CD14-positive monocyte (primary cell): ENCODE measurements at regions not wholly inside any gene's neighbourhood (a gene's known extent, or its start where the extent isn't known, plus 50 kb on each side); places are given as distances from the start of the nearest gene placed in this dataset.

ENCODE experiments used
- DNase-seq, 3 donors: peaks; one replicate each; pipeline ENCODE4 v3.0.0-alpha.2; 2011 to 2022
- H2AFZ ChIP-seq: 2 replicates; pipeline ENCODE4 v1.6.0; 2012; ENCODE audit warnings: mild to moderate bottlenecking, low read depth, low read length, inconsistent platforms; ENCODE audit not compliant: insufficient read depth, poor library complexity, severe bottlenecking
- H3K27ac ChIP-seq, 2 donors: 1 replicate in 1 of 2; 2 replicates in 1 of 2; pipeline ENCODE4 v1.5.1; 2012 to 2013; ENCODE audit warnings: low read length in 2 of 2, control low read depth in 1 of 2, inconsistent platforms in 1 of 2, low read depth in 1 of 2, mild to moderate bottlenecking in 1 of 2
- H3K27me3 ChIP-seq, 2 donors: one replicate each; pipeline versions ENCODE4 v1.6.0 to v1.6.1; 2011 to 2013; ENCODE audit warnings: low read length in 2 of 2; ENCODE audit not compliant: control insufficient read depth in 2 of 2, insufficient read depth in 2 of 2
- H3K36me3 ChIP-seq, 2 donors: replicated peaks in 1 of 2; 1 replicate in 1 of 2; 2 replicates in 1 of 2; pipeline versions ENCODE4 v1.5.1 to v1.6.1; 2012 to 2013; ENCODE audit warnings: low read length in 2 of 2, control low read depth in 1 of 2, inconsistent platforms in 1 of 2, mild to moderate bottlenecking in 1 of 2; ENCODE audit not compliant: insufficient read depth in 2 of 2, control insufficient read depth in 1 of 2
- H3K4me1 ChIP-seq, 2 donors: 1 replicate in 1 of 2; 2 replicates in 1 of 2; pipeline versions ENCODE4 v1.5.1 to v1.6.1; 2012 to 2013; ENCODE audit warnings: low read length in 2 of 2, control low read depth in 1 of 2, inconsistent platforms in 1 of 2, mild to moderate bottlenecking in 1 of 2, moderate library complexity in 1 of 2; ENCODE audit not compliant: insufficient read depth in 2 of 2, control insufficient read depth in 1 of 2
- H3K4me2 ChIP-seq: replicated peaks from 2 replicates; pipeline ENCODE3; 2012; ENCODE audit warnings: low read length, moderate library complexity, mild to moderate bottlenecking; ENCODE audit not compliant: poor library complexity, severe bottlenecking; ENCODE audit errors: extremely low read depth
- H3K4me3 ChIP-seq, 3 experiments: fragments of 200-600 bp in 1 of 3; sonication (generic) in 1 of 3; replicated peaks in 1 of 3; 1 replicate in 2 of 3; 2 replicates in 1 of 3; pipeline ENCODE4 v1.5.1; 2011 to 2013; ENCODE audit warnings: low read length in 3 of 3, mild to moderate bottlenecking in 3 of 3, control low read depth in 2 of 3, low read depth in 2 of 3, inconsistent platforms in 1 of 3, moderate library complexity in 1 of 3
- H3K79me2 ChIP-seq: 2 replicates; pipeline ENCODE4 v1.6.0; 2012; ENCODE audit warnings: mild to moderate bottlenecking, control low read depth, inconsistent platforms, low read length, moderate library complexity; ENCODE audit not compliant: insufficient read depth
- H3K9ac ChIP-seq: 2 replicates; pipeline ENCODE4 v1.6.0; 2017; ENCODE audit warnings: low read length, mild to moderate bottlenecking; ENCODE audit not compliant: insufficient read depth, poor library complexity, severe bottlenecking
- H3K9me3 ChIP-seq, 2 donors: replicated peaks in 1 of 2; 1 replicate in 1 of 2; 2 replicates in 1 of 2; pipeline versions ENCODE4 v1.5.1 to v1.6.1; 2012 to 2013; ENCODE audit warnings: low read length in 2 of 2, control low read depth in 1 of 2; ENCODE audit not compliant: control insufficient read depth in 1 of 2, insufficient read depth in 1 of 2
- H4K20me1 ChIP-seq: 2 replicates; pipeline ENCODE4 v1.6.0; 2012; ENCODE audit warnings: mild to moderate bottlenecking, low read length, control low read depth, moderate library complexity; ENCODE audit not compliant: insufficient read depth
- H3K27ac Mint-ChIP-seq, 7 donors: one replicate each; pipeline ENCODE4 v1.8.0; 2020; ENCODE audit warnings: mild to moderate bottlenecking in 7 of 7, mixed read lengths in 7 of 7, moderate library complexity in 6 of 7, inconsistent platforms in 2 of 7
- H3K27me3 Mint-ChIP-seq, 3 donors: one replicate each; pipeline ENCODE4 v1.8.0; 2021 to 2022; ENCODE audit warnings: low read depth in 3 of 3, mild to moderate bottlenecking in 3 of 3, mixed read lengths in 3 of 3, moderate library complexity in 3 of 3, inconsistent platforms in 1 of 3
- H3K36me3 Mint-ChIP-seq, 2 donors: one replicate each; pipeline ENCODE4 v1.8.0; 2020; ENCODE audit warnings: mixed read lengths in 2 of 2, inconsistent platforms in 1 of 2, mild to moderate bottlenecking in 1 of 2
- H3K4me1 Mint-ChIP-seq: one replicate; pipeline ENCODE4 v1.8.0; 2020; ENCODE audit warnings: mild to moderate bottlenecking, mixed read lengths
- H3K4me3 Mint-ChIP-seq, 2 donors: one replicate each; pipeline ENCODE4 v1.8.0; 2020; ENCODE audit warnings: mild to moderate bottlenecking in 2 of 2, mixed read lengths in 2 of 2, moderate library complexity in 1 of 2
- H3K9me3 Mint-ChIP-seq, 7 donors: one replicate each; pipeline ENCODE4 v1.8.0; 2020 to 2022; ENCODE audit warnings: mixed read lengths in 7 of 7, mild to moderate bottlenecking in 6 of 7, moderate library complexity in 6 of 7, inconsistent platforms in 2 of 7
- WGBS: methylation state at CpG from one replicate; pipeline ENCODE4 v1.1.5; 2013; ENCODE audit warnings: missing lambda C conversion rate; ENCODE audit not compliant: insufficient coverage; 5-methylcytosine and 5-hydroxymethylcytosine counted together
- intact Hi-C, 2 donors: fragments of 100-400 bp; cut with micrococcal nuclease; formaldehyde crosslinking; loops; one replicate each; pipeline versions ENCODE4 v1.15.0 to v1.15.1; 2023
- TF ChIP-seq, protein P1 (sequence below): fragments of 200-600 bp; IDR thresholded peaks from one replicate; pipeline ENCODE4 v1.8.0; 2022; ENCODE audit warnings: antibody characterized with exemption, mild to moderate bottlenecking

DNA sequence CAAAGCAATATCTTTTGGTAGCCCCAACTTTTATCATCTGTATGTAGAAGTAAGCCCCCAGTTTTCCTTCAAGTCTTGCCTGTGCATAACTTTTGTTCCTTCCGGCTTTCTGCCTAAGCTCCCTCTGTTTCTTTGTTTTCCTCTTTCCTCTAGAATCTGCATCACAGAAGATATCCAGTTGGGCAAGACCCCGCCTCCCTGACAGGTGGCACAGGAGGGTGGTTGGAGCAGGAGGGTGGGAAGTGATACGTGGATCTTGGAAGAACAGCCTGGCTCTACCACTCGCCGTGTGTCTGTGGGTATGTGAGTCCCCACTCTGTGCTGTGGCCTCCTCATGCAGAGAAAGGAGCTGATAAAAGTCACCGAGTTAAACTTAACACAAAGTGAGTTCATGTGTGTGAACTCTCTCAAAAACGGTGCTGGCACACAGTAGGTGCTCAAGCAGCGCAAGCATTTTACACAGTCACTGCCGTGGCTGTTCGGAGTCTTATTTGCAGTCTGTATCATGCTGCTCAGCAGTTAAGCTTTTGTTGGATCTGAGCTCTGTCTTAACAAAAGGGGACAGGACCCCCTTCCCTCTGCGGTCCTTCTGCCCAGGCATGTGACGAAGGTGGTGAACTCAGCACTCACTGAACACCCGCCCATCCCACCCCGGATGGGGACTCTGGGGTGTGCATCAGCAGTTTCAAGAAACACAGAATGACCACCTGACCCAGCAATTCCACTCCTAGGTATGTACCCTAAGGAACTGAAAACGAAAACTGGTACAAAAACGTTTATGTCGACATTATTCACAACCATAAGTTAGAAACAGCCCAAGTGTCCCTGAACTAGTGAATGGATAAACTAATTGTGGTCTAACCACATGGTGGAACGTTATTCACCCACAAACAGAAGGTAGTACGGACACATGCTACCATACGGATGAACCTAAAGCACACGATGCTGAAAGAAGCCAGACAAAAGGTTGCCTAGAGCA, 249.1 kb downstream of the CTTN start:
- Histone ChIP-seq H3K4me2 (no peak overlapping the region), H3K9me3 (no peaks in the 10 kb centered on the region), H3K4me1 (no peaks in the 10 kb centered on the region), H3K36me3 (no peaks in the 10 kb centered on the region), H3K27ac (no peak overlapping the region), H4K20me1 (no peaks in the 10 kb centered on the region), H3K4me3 (no peak overlapping the region), H3K9ac (no peak overlapping the region), H2AFZ (no peak overlapping the region), H3K79me2 (no peaks in the 10 kb centered on the region), H3K27me3 (no peaks in the 10 kb centered on the region)
- Mint-ChIP-seq H3K4me1 (no peaks in the 10 kb centered on the region), H3K36me3 (no peaks in the 10 kb centered on the region), H3K27ac (no peak overlapping the region), H3K4me3 (no peak overlapping the region), H3K27me3 (peaks cover 7 to 22% (median 9%) of the 10 kb centered on the region in 3 donors), H3K9me3 (peaks cover 0 to 4% (median 0%) of the 10 kb centered on the region in 7 donors)
- intact Hi-C loops = no loop called here
- TF ChIP-seq, protein P1, sequence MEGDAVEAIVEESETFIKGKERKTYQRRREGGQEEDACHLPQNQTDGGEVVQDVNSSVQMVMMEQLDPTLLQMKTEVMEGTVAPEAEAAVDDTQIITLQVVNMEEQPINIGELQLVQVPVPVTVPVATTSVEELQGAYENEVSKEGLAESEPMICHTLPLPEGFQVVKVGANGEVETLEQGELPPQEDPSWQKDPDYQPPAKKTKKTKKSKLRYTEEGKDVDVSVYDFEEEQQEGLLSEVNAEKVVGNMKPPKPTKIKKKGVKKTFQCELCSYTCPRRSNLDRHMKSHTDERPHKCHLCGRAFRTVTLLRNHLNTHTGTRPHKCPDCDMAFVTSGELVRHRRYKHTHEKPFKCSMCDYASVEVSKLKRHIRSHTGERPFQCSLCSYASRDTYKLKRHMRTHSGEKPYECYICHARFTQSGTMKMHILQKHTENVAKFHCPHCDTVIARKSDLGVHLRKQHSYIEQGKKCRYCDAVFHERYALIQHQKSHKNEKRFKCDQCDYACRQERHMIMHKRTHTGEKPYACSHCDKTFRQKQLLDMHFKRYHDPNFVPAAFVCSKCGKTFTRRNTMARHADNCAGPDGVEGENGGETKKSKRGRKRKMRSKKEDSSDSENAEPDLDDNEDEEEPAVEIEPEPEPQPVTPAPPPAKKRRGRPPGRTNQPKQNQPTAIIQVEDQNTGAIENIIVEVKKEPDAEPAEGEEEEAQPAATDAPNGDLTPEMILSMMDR = no peak
- no peak for DNase-seq
- WGBS = 58% methylated on average over 15 of the region's 21 CpGs

DNA sequence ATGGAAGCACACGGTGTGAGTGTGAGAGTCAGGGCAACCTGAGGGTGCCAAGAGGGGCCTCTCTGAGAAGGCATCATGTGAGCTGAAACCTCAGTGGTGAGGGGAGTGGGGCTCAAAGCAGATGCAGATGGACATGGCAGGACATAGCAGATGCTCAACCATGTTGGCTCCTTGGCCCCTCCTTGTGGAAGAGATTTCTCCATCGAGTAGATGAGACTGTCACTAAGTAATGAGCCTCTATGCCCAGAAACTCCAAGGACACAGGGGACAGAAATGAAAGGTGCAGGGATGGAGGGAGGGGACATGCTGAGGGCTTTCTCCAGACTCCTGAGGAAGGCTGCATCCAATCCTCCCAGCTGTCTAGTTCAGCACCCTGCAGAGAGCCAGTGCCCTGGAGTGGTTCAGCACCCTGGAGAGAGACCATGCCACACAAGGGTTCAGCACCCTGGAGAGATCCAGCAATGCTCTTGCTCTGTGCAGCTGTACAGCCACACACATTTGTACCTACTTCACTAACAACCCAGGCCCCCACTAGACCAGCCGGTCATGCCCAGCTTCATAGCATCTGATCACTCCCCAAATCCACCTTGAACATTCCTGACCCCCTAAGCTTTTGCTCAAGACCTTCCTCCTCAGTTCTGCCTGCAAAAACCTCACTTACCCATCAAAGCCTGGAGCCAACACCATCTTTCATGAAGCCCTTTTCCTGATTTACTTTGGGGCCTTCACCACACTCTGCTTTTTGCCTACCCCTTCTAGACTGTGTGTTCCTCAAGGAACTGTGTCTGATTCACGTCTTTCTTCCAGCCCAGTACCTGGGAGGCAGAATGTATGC, 252.0 kb downstream of the CTTN start:
- H3K36me3 Mint-ChIP-seq = no peaks in the 10 kb centered on the region

More for the DNA sequence above, 252.0 kb downstream of the CTTN start:
- Mint-ChIP-seq H3K4me3 (no peak overlapping the region), H3K27ac (no peak overlapping the region), H3K9me3 (peaks cover 0 to 4% (median 0%) of the 10 kb centered on the region in 7 donors), H3K27me3 (peaks cover 3 to 14% (median 9%) of the 10 kb centered on the region in 3 donors), H3K4me1 (no peaks in the 10 kb centered on the region)
- intact Hi-C loops = no loop called here
- no peaks in the 10 kb centered on the region for H4K20me1 ChIP-seq
- H2AFZ ChIP-seq = no peak overlapping the region
- no peaks in the 10 kb centered on the region for H3K79me2 ChIP-seq
- no peaks in the 10 kb centered on the region for H3K4me1 ChIP-seq
- H3K36me3 ChIP-seq = no peaks in the 10 kb centered on the region
- TF ChIP-seq, protein P1 = no peak
- no peak overlapping the region for H3K4me3 ChIP-seq
- no peak overlapping the region for H3K9ac ChIP-seq
- H3K9me3 ChIP-seq = no peaks in the 10 kb centered on the region
- DNase-seq = no peak
- H3K4me2 ChIP-seq = no peak overlapping the region
- no peaks in the 10 kb centered on the region for H3K27me3 ChIP-seq
- 67% methylated on average over 3 of the region's 4 CpGs for WGBS
- H3K27ac ChIP-seq = no peak overlapping the region
